ENCODE measurements at regions not wholly inside any gene's neighbourhood (a gene's known extent, or its start where the extent isn't known, plus 50 kb on each side); places are given as distances from the start of the nearest gene placed in this dataset.

DNA sequence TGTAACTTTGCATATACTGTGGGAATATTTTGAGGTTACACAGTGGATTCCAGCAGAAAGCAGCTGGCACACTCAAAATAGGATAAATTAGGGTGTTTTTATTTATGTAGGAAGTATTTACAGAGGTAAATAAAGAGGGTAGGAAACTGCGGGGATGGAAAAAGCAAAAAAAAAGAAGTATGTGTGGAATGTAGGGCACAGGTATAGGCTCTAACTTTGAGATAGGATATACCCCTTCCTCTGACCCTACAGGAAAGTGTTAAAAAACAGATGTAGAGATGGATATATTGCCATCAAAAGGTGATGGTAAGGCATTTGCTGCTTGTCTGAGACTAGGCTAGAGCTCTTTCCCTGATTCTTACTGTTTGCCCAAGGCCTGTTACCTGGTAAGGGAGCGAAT is 173.1 kb upstream of the ANK2 start:
- TF ChIP-seq, protein P1, sequence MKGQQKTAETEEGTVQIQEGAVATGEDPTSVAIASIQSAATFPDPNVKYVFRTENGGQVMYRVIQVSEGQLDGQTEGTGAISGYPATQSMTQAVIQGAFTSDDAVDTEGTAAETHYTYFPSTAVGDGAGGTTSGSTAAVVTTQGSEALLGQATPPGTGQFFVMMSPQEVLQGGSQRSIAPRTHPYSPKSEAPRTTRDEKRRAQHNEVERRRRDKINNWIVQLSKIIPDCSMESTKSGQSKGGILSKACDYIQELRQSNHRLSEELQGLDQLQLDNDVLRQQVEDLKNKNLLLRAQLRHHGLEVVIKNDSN (IDR thresholded peaks at IDR 0.05), result no peak
- TF ChIP-seq, protein P2, sequence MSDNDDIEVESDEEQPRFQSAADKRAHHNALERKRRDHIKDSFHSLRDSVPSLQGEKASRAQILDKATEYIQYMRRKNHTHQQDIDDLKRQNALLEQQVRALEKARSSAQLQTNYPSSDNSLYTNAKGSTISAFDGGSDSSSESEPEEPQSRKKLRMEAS (IDR thresholded peaks at IDR 0.05), result no peak
- no peak for TF ChIP-seq EP300 (IDR thresholded peaks at IDR 0.05; ENCODE audit: borderline replicate concordance)
- TF ChIP-seq FOXM1 (IDR thresholded peaks at IDR 0.05; ENCODE audit: borderline replicate concordance, low read depth), result no peak
- no peak for TF ChIP-seq CEBPB (IDR thresholded peaks at IDR 0.05)

Measured in Ishikawa (cell line).